WI38 (cell line): ENCODE measurements at regions not wholly inside any gene's neighbourhood (a gene's known extent, or its start where the extent isn't known, plus 50 kb on each side); places are given as distances from the start of the nearest gene placed in this dataset.

Experiments
- H3K4me3 ChIP-seq: 2 replicates; pipeline ENCODE4 v1.5.1; 2011; ENCODE audit warnings: low read depth, mild to moderate bottlenecking, control low read depth, low read length
- TF ChIP-seq, protein P1 (sequence below): IDR thresholded peaks from 2 replicates; pipeline ENCODE4 v1.5.1; 2012; ENCODE audit warnings: low read depth, mild to moderate bottlenecking, control low read depth, low read length

DNA sequence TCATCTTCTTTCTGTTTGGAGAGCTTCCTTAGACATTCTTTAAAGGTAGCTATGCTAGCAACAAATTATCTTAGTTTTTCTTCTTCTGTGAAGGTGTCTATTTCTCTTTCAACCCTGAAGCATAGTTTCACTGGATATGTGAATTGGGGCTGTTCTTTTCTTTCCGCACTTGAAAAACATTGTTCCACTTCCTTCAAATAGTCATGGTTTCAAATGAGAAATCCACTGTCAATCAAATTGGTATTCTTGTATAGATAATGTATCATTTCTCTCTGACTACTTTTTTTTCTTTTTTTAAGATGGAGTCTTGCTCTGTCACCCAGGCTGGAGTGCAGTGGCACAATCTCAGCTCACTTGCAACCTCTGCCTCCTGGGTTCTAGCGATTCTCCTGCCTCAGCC is 254.0 kb downstream of the ANAPC1 start:
- TF ChIP-seq, protein P1, sequence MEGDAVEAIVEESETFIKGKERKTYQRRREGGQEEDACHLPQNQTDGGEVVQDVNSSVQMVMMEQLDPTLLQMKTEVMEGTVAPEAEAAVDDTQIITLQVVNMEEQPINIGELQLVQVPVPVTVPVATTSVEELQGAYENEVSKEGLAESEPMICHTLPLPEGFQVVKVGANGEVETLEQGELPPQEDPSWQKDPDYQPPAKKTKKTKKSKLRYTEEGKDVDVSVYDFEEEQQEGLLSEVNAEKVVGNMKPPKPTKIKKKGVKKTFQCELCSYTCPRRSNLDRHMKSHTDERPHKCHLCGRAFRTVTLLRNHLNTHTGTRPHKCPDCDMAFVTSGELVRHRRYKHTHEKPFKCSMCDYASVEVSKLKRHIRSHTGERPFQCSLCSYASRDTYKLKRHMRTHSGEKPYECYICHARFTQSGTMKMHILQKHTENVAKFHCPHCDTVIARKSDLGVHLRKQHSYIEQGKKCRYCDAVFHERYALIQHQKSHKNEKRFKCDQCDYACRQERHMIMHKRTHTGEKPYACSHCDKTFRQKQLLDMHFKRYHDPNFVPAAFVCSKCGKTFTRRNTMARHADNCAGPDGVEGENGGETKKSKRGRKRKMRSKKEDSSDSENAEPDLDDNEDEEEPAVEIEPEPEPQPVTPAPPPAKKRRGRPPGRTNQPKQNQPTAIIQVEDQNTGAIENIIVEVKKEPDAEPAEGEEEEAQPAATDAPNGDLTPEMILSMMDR = no peak
- H3K4me3 ChIP-seq = no peak overlapping the region

DNA sequence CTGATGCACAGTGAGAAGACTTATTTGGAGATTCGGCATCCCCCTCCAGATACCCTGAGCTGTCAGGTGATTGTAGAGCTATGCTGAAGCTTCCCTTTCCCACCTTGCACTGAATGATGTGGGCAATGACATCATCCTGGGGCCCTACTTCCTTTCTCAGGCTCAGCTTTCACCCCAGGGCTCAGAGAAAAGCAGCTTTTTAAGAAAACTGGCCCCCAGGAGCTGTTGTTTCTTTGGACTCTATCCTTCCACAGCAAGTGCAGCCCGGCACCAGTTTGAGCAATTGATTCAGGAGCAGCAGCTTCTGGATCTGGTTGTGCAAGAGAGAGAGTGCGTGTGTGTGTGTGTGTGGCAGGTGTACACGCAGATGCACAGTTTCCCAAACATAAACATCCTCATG is 251.3 kb downstream of the ANAPC1 start:
- TF ChIP-seq, protein P1 = no peak
- H3K4me3 ChIP-seq = no peak overlapping the region

DNA sequence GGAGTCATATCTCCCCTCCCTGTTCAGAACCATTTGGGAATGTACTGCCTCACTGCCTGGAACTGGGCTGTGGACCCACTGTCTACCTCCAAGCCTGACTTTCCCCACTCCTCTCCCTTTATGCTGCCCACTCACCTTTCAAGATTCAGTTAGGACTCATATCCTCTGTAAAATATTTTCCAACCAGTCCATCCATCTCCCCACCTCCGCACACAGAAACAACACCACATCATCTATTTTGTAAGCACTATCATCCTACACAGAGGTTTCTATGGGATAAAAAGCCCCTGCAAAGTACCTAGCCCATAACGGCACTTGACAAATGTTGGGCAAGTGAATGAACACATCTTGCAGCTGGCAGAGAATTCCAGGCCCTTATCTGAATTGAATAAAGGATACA is 250.8 kb downstream of the ANAPC1 start:
- TF ChIP-seq, protein P1 = no peak
- no peak overlapping the region for H3K4me3 ChIP-seq

DNA sequence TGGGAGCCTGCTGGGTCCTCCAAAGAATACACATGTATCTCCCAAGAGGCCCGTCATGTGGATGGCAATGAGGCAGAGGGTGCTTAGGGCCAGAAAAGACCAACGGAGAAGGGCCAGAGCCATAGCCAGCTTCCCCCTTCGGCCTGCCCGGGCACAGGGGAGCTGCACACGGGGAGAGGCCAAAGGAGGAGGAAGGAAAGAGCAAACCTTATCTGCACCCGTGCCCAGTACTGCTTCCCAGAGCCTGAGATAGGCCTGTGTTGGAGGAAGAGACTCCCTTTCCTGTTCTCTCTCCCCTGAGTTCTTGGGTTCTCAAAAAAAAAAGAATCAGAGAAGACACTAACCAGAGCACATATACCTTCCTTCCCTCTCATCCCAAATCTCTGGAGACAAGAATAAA is 250.3 kb downstream of the ANAPC1 start:
- H3K4me3 ChIP-seq = no peak overlapping the region
- TF ChIP-seq, protein P1 = no peak

DNA sequence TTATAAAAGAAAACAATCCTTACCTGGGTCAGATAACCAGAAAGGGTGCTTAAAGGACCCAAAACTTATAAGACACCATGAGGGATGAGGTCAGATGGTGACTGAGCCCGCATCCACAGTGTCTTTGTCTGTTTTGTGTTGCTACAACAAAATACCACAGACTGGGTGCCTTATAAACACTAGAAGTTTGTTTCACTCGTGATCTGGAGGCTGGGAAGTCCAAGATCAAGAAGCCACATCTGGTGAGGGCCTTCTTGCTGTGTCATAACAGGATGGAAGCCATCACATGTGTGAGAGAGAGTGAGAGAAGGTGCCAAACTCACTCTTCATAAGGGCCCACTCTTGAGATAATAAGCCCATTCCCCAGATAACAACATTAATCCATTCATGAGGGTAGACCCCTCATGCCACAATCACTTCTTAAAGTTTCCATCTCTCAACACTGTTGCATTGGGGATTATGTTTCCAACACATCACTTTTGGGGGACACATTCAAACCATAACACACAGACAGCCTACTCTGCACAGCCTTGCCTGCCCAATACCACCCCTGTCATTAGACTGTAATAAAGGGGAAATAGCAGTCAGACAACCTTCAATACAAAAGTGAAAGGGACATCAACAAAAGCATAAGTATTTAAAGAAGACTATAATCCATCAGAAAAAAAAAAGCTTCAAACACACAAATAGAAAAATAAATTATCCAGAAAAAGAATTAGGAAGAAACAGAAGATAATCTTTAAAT is 249.8 kb downstream of the ANAPC1 start:
- TF ChIP-seq, protein P1 = no peak
- H3K4me3 ChIP-seq = no peak overlapping the region

DNA sequence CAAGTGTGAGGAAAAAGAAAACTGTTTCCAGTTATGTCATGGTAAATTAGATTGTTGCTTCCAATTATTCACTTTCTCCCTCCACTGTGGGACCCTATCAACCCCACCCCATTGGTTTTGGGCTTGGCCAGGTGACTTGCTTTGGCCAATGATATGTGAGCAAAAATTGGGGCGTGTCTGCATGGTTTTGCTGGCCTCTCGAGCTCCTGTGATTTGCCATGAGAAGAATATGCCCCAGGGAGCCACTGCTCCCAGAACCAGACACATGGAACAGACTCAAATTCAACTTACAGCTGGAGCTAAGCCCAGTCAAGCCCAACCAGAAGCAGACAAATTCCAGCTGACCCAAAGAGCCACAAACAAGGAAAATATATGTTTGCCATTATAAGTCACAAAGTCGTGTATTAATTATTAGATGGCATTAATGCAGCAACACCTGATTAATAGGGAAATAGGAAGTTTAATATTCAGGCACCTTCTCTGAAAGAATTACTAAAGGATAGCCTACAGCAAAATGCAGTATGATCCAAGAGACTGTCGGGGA is 248.9 kb downstream of the ANAPC1 start:
- H3K4me3 ChIP-seq = no peak overlapping the region

DNA sequence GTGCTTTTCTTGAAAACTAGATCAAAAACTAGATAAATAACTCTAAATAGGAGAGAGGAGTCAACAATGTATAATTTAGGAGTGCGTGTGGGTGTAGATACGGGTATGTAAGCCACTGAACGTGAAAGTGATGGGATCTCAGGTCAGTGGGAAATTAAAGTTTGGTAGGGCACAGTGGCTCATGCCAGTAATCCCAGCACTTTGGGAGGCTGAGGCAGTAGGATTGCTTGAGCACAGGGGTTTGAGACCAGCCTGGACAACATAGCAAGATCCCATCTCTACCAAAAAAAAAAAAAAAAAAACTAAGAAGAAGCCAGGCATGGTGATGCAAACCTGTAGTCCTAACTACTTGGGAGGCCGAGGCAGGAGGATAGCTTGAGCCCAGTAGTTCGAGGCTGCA is 247.1 kb downstream of the ANAPC1 start:
- TF ChIP-seq, protein P1 = no peak

More for the DNA sequence above, 248.9 kb downstream of the ANAPC1 start:
- TF ChIP-seq, protein P1 = no peak

More for the DNA sequence above, 247.1 kb downstream of the ANAPC1 start:
- H3K4me3 ChIP-seq = no peak overlapping the region
